ENCODE measurements at regions not wholly inside any gene's neighbourhood (a gene's known extent, or its start where the extent isn't known, plus 50 kb on each side); places are given as distances from the start of the nearest gene placed in this dataset.

GRCh38 chr12:53806721-53807120, 54.9 kb upstream of the CISTR start:
- Mint-ChIP-seq H3K27ac (no peak overlapping the region), H3K4me3 (no peak overlapping the region), H3K9me3 (no peaks in the 10 kb centered on the region), H3K27me3 (peaks cover 12% of the 10 kb centered on the region), H3K36me3 (ENCODE audit: low read depth) (no peaks in the 10 kb centered on the region), H3K4me1 (no peaks in the 10 kb centered on the region)
- CTCF ChIA-PET: no interaction called here
- no peak for ATAC-seq (ENCODE audit: low read depth)
- POLR2A ChIA-PET: no interaction called here
- no peak for TF ChIP-seq CTCF (IDR thresholded peaks at IDR 0.05)
- intact Hi-C loops (cut with micrococcal nuclease): no loop called here
- no peak for DNase-seq

GRCh38 chr12:53807322-53807860, 55.6 kb upstream of the CISTR start:
- DNase-seq (no peak), ATAC-seq (ENCODE audit: low read depth) (no peak)
- H3K4me3 Mint-ChIP-seq: no peak overlapping the region
- H3K36me3 Mint-ChIP-seq (ENCODE audit: low read depth): no peaks in the 10 kb centered on the region
- H3K27ac Mint-ChIP-seq: no peak overlapping the region
- H3K4me1 Mint-ChIP-seq: no peaks in the 10 kb centered on the region
- intact Hi-C loops (cut with micrococcal nuclease): no loop called here
- no peaks in the 10 kb centered on the region for H3K9me3 Mint-ChIP-seq
- ChIA-PET CTCF (no interaction called here), POLR2A (no interaction called here)
- H3K27me3 Mint-ChIP-seq: peaks cover 12% of the 10 kb centered on the region
- no peak for TF ChIP-seq CTCF (IDR thresholded peaks at IDR 0.05)

- no peak overlapping the region for H3K4me3 Mint-ChIP-seq
- ATAC-seq (ENCODE audit: low read depth): no peak
- H3K36me3 Mint-ChIP-seq (ENCODE audit: low read depth): no peaks in the 10 kb centered on the region
- ChIA-PET CTCF (no interaction called here), POLR2A (no interaction called here)
- no peaks in the 10 kb centered on the region for H3K9me3 Mint-ChIP-seq
- TF ChIP-seq CTCF (IDR thresholded peaks at IDR 0.05): no peak
- H3K27me3 Mint-ChIP-seq: peaks cover 6% of the 10 kb centered on the region
- intact Hi-C loops (cut with micrococcal nuclease): no loop called here
- DNase-seq: no peak
- H3K4me1 Mint-ChIP-seq: peaks cover 6% of the 10 kb centered on the region
- no peak overlapping the region for H3K27ac Mint-ChIP-seq
Measured at GRCh38 chr12:53808023-53808705, 56.4 kb upstream of the CISTR start.

- Mint-ChIP-seq H3K9me3 (no peaks in the 10 kb centered on the region), H3K4me3 (no peak overlapping the region), H3K4me1 (peaks cover 12% of the 10 kb centered on the region), H3K27ac (no peak overlapping the region), H3K36me3 (ENCODE audit: low read depth) (no peaks in the 10 kb centered on the region), H3K27me3 (peaks cover 4% of the 10 kb centered on the region)
- ChIA-PET POLR2A (no interaction called here), CTCF (no interaction called here)
- DNase-seq (no peak), ATAC-seq (ENCODE audit: low read depth) (no peak)
- no peak for TF ChIP-seq CTCF (IDR thresholded peaks at IDR 0.05)
- intact Hi-C loops (cut with micrococcal nuclease): no loop called here
Measured at GRCh38 chr12:53809005-53809404, 57.2 kb upstream of the CISTR start.

GRCh38 chr12:53810950-53811349, 59.2 kb upstream of the CISTR start:
- Mint-ChIP-seq H3K27ac (no peak overlapping the region), H3K27me3 (peaks cover 3% of the 10 kb centered on the region), H3K4me3 (no peak overlapping the region), H3K4me1 (peaks cover 14% of the 10 kb centered on the region), H3K36me3 (ENCODE audit: low read depth) (no peaks in the 10 kb centered on the region), H3K9me3 (no peaks in the 10 kb centered on the region)
- intact Hi-C loops (cut with micrococcal nuclease): no loop called here
- no peak for TF ChIP-seq CTCF (IDR thresholded peaks at IDR 0.05)
- DNase-seq (no peak), ATAC-seq (ENCODE audit: low read depth) (no peak)
- CTCF ChIA-PET: no interaction called here
- POLR2A ChIA-PET: no interaction called here

Measured in activated B cell treated with CpG ODN at 0.5 μM for 24 hours (primary cell).